ENCODE measurements at regions not wholly inside any gene's neighbourhood (a gene's known extent, or its start where the extent isn't known, plus 50 kb on each side); places are given as distances from the start of the nearest gene placed in this dataset.
"Not testable (repeated sequence)": the region's sequence is repeated elsewhere in the genome, so short reads cannot be mapped to it uniquely, and the experiment has no call there.

GRCh38 chr1:196004388-196004787, 603.9 kb downstream of the KCNT2 start:
- not testable (repeated sequence) for TF ChIP-seq SIN3A (IDR thresholded peaks at IDR 0.05; ENCODE audit: borderline replicate concordance in 2 of 2, control insufficient read depth in 1 of 2, low read depth in 2 of 2, low read length in 2 of 2); RBM39 (optimal IDR thresholded peaks at IDR 0.05; ENCODE audit: low read depth, low read length); JUND (IDR thresholded peaks at IDR 0.05; ENCODE audit: borderline replicate concordance, low read depth, low read length); JUND (tag; IDR thresholded peaks at IDR 0.05; ENCODE audit: borderline replicate concordance, low read depth, low read length); ZNF830 (CRISPR knock-in tag; IDR thresholded peaks at IDR 0.05); ATF3 (IDR thresholded peaks at IDR 0.05); ATF3 (CRISPR knock-in tag; conservative IDR thresholded peaks at IDR 0.05); MYC (IDR thresholded peaks at IDR 0.05; ENCODE audit: low read depth, low read length); MYC (CRISPR knock-in tag; IDR thresholded peaks at IDR 0.05; ENCODE audit: borderline replicate concordance, low read depth); ZNF263 (CRISPR knock-in tag; IDR thresholded peaks at IDR 0.05; ENCODE audit: borderline replicate concordance); CREM (IDR thresholded peaks at IDR 0.05; ENCODE audit: low read depth); POLR2A (conservative IDR thresholded peaks at IDR 0.05); MTA3 (IDR thresholded peaks at IDR 0.05; ENCODE audit: borderline replicate concordance); TFAP4 (CRISPR knock-in tag; IDR thresholded peaks at IDR 0.05; ENCODE audit: borderline replicate concordance); ARHGAP35 (IDR thresholded peaks at IDR 0.05; ENCODE audit: partially characterized antibody); TSHZ1 (CRISPR knock-in tag; IDR thresholded peaks at IDR 0.05)

Data from K562 (cell line).